Adrenal gland (tissue), 9 donors: ENCODE measurements at regions not wholly inside any gene's neighbourhood (a gene's known extent, or its start where the extent isn't known, plus 50 kb on each side); places are given as distances from the start of the nearest gene placed in this dataset.

Experiments
- DNase-seq, 7 donors: peaks; one replicate each; pipeline ENCODE4 v3.0.0-alpha.2; 2019 to 2020
- H3K27ac ChIP-seq, 5 donors: fragments of 200-600 bp; sonication (generic) in 4 of 5; 1 replicate in 3 of 5; 2 replicates in 2 of 5; pipeline versions ENCODE4 v1.5.1 to v1.8.0; 2016 to 2020; ENCODE audit warnings: mild to moderate bottlenecking in 1 of 5
- H3K27me3 ChIP-seq: fragments of 200-600 bp; 2 replicates; pipeline ENCODE4 v1.8.0; 2021
- H3K36me3 ChIP-seq, 2 donors: fragments of 200-600 bp; replicated peaks in 1 of 2; 1 replicate in 1 of 2; 2 replicates in 1 of 2; pipeline versions ENCODE4 v1.5.1 to v1.8.0; 2018 to 2022
- H3K4me1 ChIP-seq, 2 donors: fragments of 200-600 bp; replicated peaks in 1 of 2; 1 replicate in 1 of 2; 2 replicates in 1 of 2; pipeline versions ENCODE4 v1.5.1 to v1.8.0; 2018 to 2021
- H3K4me3 ChIP-seq, 4 donors: fragments of 200-600 bp; sonication (generic) in 3 of 4; one replicate each; pipeline ENCODE4 v1.5.1; 2016 to 2018
- H3K9me3 ChIP-seq, 3 donors: fragments of 200-600 bp; sonication (generic) in 1 of 3; replicated peaks in 1 of 3; 1 replicate in 2 of 3; 2 replicates in 1 of 3; pipeline versions ENCODE4 v1.5.1 to v1.8.0; 2016 to 2021
- CTCF ChIP-seq, 6 experiments: fragments of 450-650 bp in 4 of 6; fragments of 200-600 bp in 2 of 6; sonication (generic) in 1 of 6; IDR thresholded peaks; 1 replicate in 5 of 6; 2 replicates in 1 of 6; pipeline versions ENCODE4 v1.5.1 to v1.8.0; 2016 to 2021; ENCODE audit warnings: antibody characterized with exemption in 6 of 6, mild to moderate bottlenecking in 2 of 6, moderate library complexity in 1 of 6
- POLR2A ChIP-seq, 2 donors: fragments of 450-650 bp; IDR thresholded peaks; one replicate each; pipeline ENCODE4 v1.6.1; 2017; ENCODE audit warnings: antibody characterized with exemption in 2 of 2, mild to moderate bottlenecking in 2 of 2, moderate library complexity in 1 of 2
- WGBS, 4 donors: extraction: QIAGEN DNeasy Blood & Tissue Kit in 2 of 4; methylation state at CpG; one replicate each; pipeline versions ENCODE4 v1.1.5 to v1.1.7; 2013 to 2017; 5-methylcytosine and 5-hydroxymethylcytosine counted together
- intact Hi-C, 2 donors: fragments of 100-400 bp; cut with DNase I; formaldehyde crosslinking; loops; one replicate each; pipeline versions ENCODE4 v1.14.1 to v1.15.0; 2022 to 2023
- donor health status: healthy with polysubstance abuse.
- donor health status: Bipolar disorder and iron deficiency.
- donor health status: DM: yes; HTN: yes; CAD: no.
- donor health status: DM: no; HTN: no; CAD: no.
- donor health status: DM: no; HTN: no; CAD: no.

- intact Hi-C loops: no loop called here
- H3K4me3 ChIP-seq: no peak overlapping the region
- TF ChIP-seq CTCF (IDR thresholded peaks at IDR 0.05): no peak
- TF ChIP-seq POLR2A (IDR thresholded peaks at IDR 0.05): no peak
- no peak overlapping the region for H3K27ac ChIP-seq
- no peaks in the 10 kb centered on the region for H3K9me3 ChIP-seq
- H3K4me1 ChIP-seq: no peaks in the 10 kb centered on the region
- DNase-seq: no peak
- no peaks in the 10 kb centered on the region for H3K36me3 ChIP-seq
- no peaks in the 10 kb centered on the region for H3K27me3 ChIP-seq
- 66 to 75% (median 72%) methylated on average over 3 of the region's 3 CpGs for WGBS, 4 donors
Measured at GRCh38 chr20:7492257-7492656, 448.0 kb downstream of the HAO1 start.

GRCh38 chr20:7493311-7493710 lies 446.9 kb downstream of the HAO1 start:
- Histone ChIP-seq H3K9me3 (no peaks in the 10 kb centered on the region), H3K36me3 (no peaks in the 10 kb centered on the region), H3K27ac (no peak overlapping the region), H3K27me3 (no peaks in the 10 kb centered on the region), H3K4me3 (no peak overlapping the region), H3K4me1 (no peaks in the 10 kb centered on the region)
- WGBS, 4 donors: 80 to 90% (median 86%) methylated on average over 2 of the region's 2 CpGs
- DNase-seq: no peak
- TF ChIP-seq POLR2A (IDR thresholded peaks at IDR 0.05) (no peak), CTCF (IDR thresholded peaks at IDR 0.05) (no peak)
- intact Hi-C loops: no loop called here

GRCh38 chr20:7496394-7496991 lies 443.8 kb downstream of the HAO1 start:
- DNase-seq: no peak
- 38 to 66% (median 57%) methylated on average over 4 of the region's 4 CpGs for WGBS, 4 donors
- H3K27ac ChIP-seq: no peak overlapping the region

GRCh38 chr20:7497985-7498384 lies 442.3 kb downstream of the HAO1 start:
- intact Hi-C loops: no loop called here
- H3K4me3 ChIP-seq: no peak overlapping the region
- TF ChIP-seq POLR2A (IDR thresholded peaks at IDR 0.05): no peak
- TF ChIP-seq CTCF (IDR thresholded peaks at IDR 0.05): no peak

More at GRCh38 chr20:7496394-7496991, 443.8 kb downstream of the HAO1 start:
- no peaks in the 10 kb centered on the region for H3K9me3 ChIP-seq
- TF ChIP-seq CTCF (IDR thresholded peaks at IDR 0.05) (no peak), POLR2A (IDR thresholded peaks at IDR 0.05) (no peak)
- H3K4me3 ChIP-seq: no peak overlapping the region
- H3K4me1 ChIP-seq: no peaks in the 10 kb centered on the region
- no peaks in the 10 kb centered on the region for H3K36me3 ChIP-seq
- H3K27me3 ChIP-seq: no peaks in the 10 kb centered on the region
- intact Hi-C loops: no loop called here

More at GRCh38 chr20:7497985-7498384, 442.3 kb downstream of the HAO1 start:
- H3K36me3 ChIP-seq: no peaks in the 10 kb centered on the region
- H3K9me3 ChIP-seq: no peaks in the 10 kb centered on the region
- no peaks in the 10 kb centered on the region for H3K27me3 ChIP-seq
- DNase-seq: no peak
- H3K27ac ChIP-seq: no peak overlapping the region
- no peaks in the 10 kb centered on the region for H3K4me1 ChIP-seq
- WGBS, 4 donors: 95 to 100% (median 100%) methylated on average over 1 of the region's 1 CpG
